Astrocyte (in vitro differentiated cells and primary cell): ENCODE measurements at regions not wholly inside any gene's neighbourhood (a gene's known extent, or its start where the extent isn't known, plus 50 kb on each side); places are given as distances from the start of the nearest gene placed in this dataset.

ENCODE experiments used
- DNase-seq: peaks from one replicate; pipeline ENCODE4 v3.0.0-alpha.2; 2010; ENCODE audit warnings: low read depth
- FAIRE-seq: peaks from 2 replicates; lab custom pipeline; 2011; peaks lifted over from hg19 to GRCh38; lab: Jason Lieb, UNC
- H2AFZ ChIP-seq: 2 replicates; pipeline ENCODE4 v1.6.0; 2012; ENCODE audit warnings: low read depth, low read length, inconsistent platforms
- H3K27ac ChIP-seq: 2 replicates; pipeline ENCODE4 v1.5.1; 2011; ENCODE audit warnings: low read depth, low read length, inconsistent platforms
- H3K27me3 ChIP-seq: 2 replicates; pipeline ENCODE4 v1.6.0; 2011; ENCODE audit warnings: low read length, inconsistent platforms; ENCODE audit not compliant: insufficient read depth
- H3K36me3 ChIP-seq: 2 replicates; pipeline ENCODE4 v1.5.1; 2011; ENCODE audit warnings: low read length, inconsistent platforms; ENCODE audit not compliant: insufficient read depth
- H3K4me1 ChIP-seq: 2 replicates; pipeline ENCODE4 v1.5.1; 2011; ENCODE audit warnings: low read length, inconsistent platforms; ENCODE audit not compliant: insufficient read depth
- H3K4me2 ChIP-seq: 2 replicates; pipeline ENCODE4 v1.6.0; 2012; ENCODE audit warnings: low read length, inconsistent platforms
- H3K4me3 ChIP-seq: 2 replicates; pipeline ENCODE4 v1.5.1; 2011; ENCODE audit warnings: low read depth, mild to moderate bottlenecking, low read length, inconsistent platforms; ENCODE audit not compliant: insufficient read depth
- H3K79me2 ChIP-seq: 2 replicates; pipeline ENCODE4 v1.6.0; 2012; ENCODE audit warnings: mild to moderate bottlenecking, low read length, inconsistent platforms; ENCODE audit not compliant: insufficient read depth
- H3K9ac ChIP-seq: 2 replicates; pipeline ENCODE4 v1.6.0; 2012; ENCODE audit warnings: mild to moderate bottlenecking, low read length, inconsistent platforms
- H3K9me3 ChIP-seq: 2 replicates; pipeline ENCODE4 v1.5.1; 2012; ENCODE audit warnings: low read depth, mild to moderate bottlenecking, low read length, inconsistent platforms; ENCODE audit not compliant: insufficient read depth
- H4K20me1 ChIP-seq: 2 replicates; pipeline ENCODE4 v1.6.0; 2012; ENCODE audit warnings: low read length, inconsistent platforms; ENCODE audit not compliant: insufficient read depth
- H3K27ac Mint-ChIP-seq: one replicate; pipeline ENCODE4 v1.8.0; 2021; ENCODE audit warnings: mild to moderate bottlenecking, mixed read lengths; ENCODE audit not compliant: unreplicated experiment
- H3K27me3 Mint-ChIP-seq: one replicate; pipeline ENCODE4 v1.8.0; 2021; ENCODE audit warnings: low read depth, mixed read lengths; ENCODE audit not compliant: unreplicated experiment
- H3K36me3 Mint-ChIP-seq: one replicate; pipeline ENCODE4 v1.8.0; 2021; ENCODE audit warnings: low read depth, mixed read lengths; ENCODE audit not compliant: unreplicated experiment
- H3K4me1 Mint-ChIP-seq: one replicate; pipeline ENCODE4 v1.8.0; 2021; ENCODE audit warnings: low read depth, mixed read lengths; ENCODE audit not compliant: unreplicated experiment
- H3K4me3 Mint-ChIP-seq: one replicate; pipeline ENCODE4 v1.8.0; 2021; ENCODE audit warnings: mild to moderate bottlenecking, moderate library complexity, mixed read lengths; ENCODE audit not compliant: unreplicated experiment
- H3K9me3 Mint-ChIP-seq: one replicate; pipeline ENCODE4 v1.8.0; 2021; ENCODE audit warnings: mild to moderate bottlenecking, mixed read lengths; ENCODE audit not compliant: unreplicated experiment
- CTCF ChIP-seq: IDR thresholded peaks from 2 replicates; pipeline ENCODE4 v1.5.1; 2011; ENCODE audit warnings: low read depth, mild to moderate bottlenecking, inconsistent platforms, low read length, moderate library complexity; ENCODE audit not compliant: insufficient read depth
- EZH2 ChIP-seq: IDR thresholded peaks from 2 replicates; pipeline ENCODE4 v1.6.1; 2012; ENCODE audit warnings: mild to moderate bottlenecking, low read length, inconsistent platforms; ENCODE audit not compliant: insufficient read depth

GRCh38 chr3:159237226-159237625 is 435.4 kb downstream of the MFSD1 start:
- Histone ChIP-seq H3K36me3 (no peaks in the 10 kb centered on the region), H3K4me2 (peak overlapping the region; percentile 19), H3K79me2 (no peaks in the 10 kb centered on the region), H2AFZ (no peak overlapping the region), H3K27me3 (no peaks in the 10 kb centered on the region), H3K4me1 (peaks cover 8% of the 10 kb centered on the region), H3K4me3 (no peak overlapping the region), H3K27ac (no peak overlapping the region), H4K20me1 (no peaks in the 10 kb centered on the region), H3K9me3 (no peaks in the 10 kb centered on the region), H3K9ac (no peak overlapping the region)
- Mint-ChIP-seq H3K9me3 (no peaks in the 10 kb centered on the region), H3K27me3 (no peaks in the 10 kb centered on the region), H3K4me3 (no peak overlapping the region), H3K27ac (peak overlapping the region; percentile 89), H3K36me3 (no peaks in the 10 kb centered on the region), H3K4me1 (peaks cover 33% of the 10 kb centered on the region)
- no peak for TF ChIP-seq EZH2
- no peak for TF ChIP-seq CTCF
- DNase-seq: peak; percentile 71
- no peak for FAIRE-seq

GRCh38 chr3:159238646-159239045 is 436.8 kb downstream of the MFSD1 start:
- Histone ChIP-seq H3K79me2 (no peaks in the 10 kb centered on the region), H3K27me3 (no peaks in the 10 kb centered on the region), H3K9ac (no peak overlapping the region), H3K9me3 (no peaks in the 10 kb centered on the region), H3K4me2 (no peak overlapping the region), H3K4me3 (no peak overlapping the region), H4K20me1 (no peaks in the 10 kb centered on the region), H3K4me1 (peaks cover 8% of the 10 kb centered on the region), H2AFZ (no peak overlapping the region), H3K36me3 (no peaks in the 10 kb centered on the region), H3K27ac (no peak overlapping the region)
- peak overlapping the region; percentile 89 for H3K27ac Mint-ChIP-seq
- no peaks in the 10 kb centered on the region for H3K36me3 Mint-ChIP-seq
- no peaks in the 10 kb centered on the region for H3K9me3 Mint-ChIP-seq
- TF ChIP-seq CTCF: no peak
- TF ChIP-seq EZH2: no peak
- DNase-seq (peak; percentile 25), FAIRE-seq (no peak)
- peaks cover 33% of the 10 kb centered on the region for H3K4me1 Mint-ChIP-seq
- H3K4me3 Mint-ChIP-seq: no peak overlapping the region
- H3K27me3 Mint-ChIP-seq: no peaks in the 10 kb centered on the region

- FAIRE-seq (no peak), DNase-seq (peak; percentile 56)
- no peaks in the 10 kb centered on the region for H3K27me3 ChIP-seq
- TF ChIP-seq EZH2: no peak
- no peak overlapping the region for H3K4me3 ChIP-seq
- peaks cover 8% of the 10 kb centered on the region for H3K4me1 ChIP-seq
- Mint-ChIP-seq H3K9me3 (no peaks in the 10 kb centered on the region), H3K4me3 (no peak overlapping the region), H3K27me3 (no peaks in the 10 kb centered on the region), H3K27ac (peak overlapping the region; percentile 89), H3K4me1 (peaks cover 33% of the 10 kb centered on the region), H3K36me3 (no peaks in the 10 kb centered on the region)
- H3K9ac ChIP-seq: no peak overlapping the region
- no peak overlapping the region for H3K27ac ChIP-seq
- no peaks in the 10 kb centered on the region for H3K79me2 ChIP-seq
- H3K36me3 ChIP-seq: no peaks in the 10 kb centered on the region
- H3K9me3 ChIP-seq: no peaks in the 10 kb centered on the region
- H3K4me2 ChIP-seq: no peak overlapping the region
- H2AFZ ChIP-seq: no peak overlapping the region
- no peaks in the 10 kb centered on the region for H4K20me1 ChIP-seq
Measured at GRCh38 chr3:159239059-159239458, 437.2 kb downstream of the MFSD1 start.
